Vagina (tissue), 2 donors: ENCODE measurements at regions not wholly inside any gene's neighbourhood (a gene's known extent, or its start where the extent isn't known, plus 50 kb on each side); places are given as distances from the start of the nearest gene placed in this dataset.

Experiments
- CTCF ChIP-seq, 3 experiments: fragments of 450-650 bp in 2 of 3; fragments of 200-600 bp in 1 of 3; sonication (generic) in 1 of 3; IDR thresholded peaks; one replicate each; pipeline ENCODE4 v1.5.1; 2017 to 2019; ENCODE audit warnings: antibody characterized with exemption in 3 of 3, mild to moderate bottlenecking in 2 of 3, moderate library complexity in 2 of 3
- POLR2A ChIP-seq, 2 donors: fragments of 450-650 bp; IDR thresholded peaks; one replicate each; pipeline ENCODE4 v1.6.1; 2017; ENCODE audit warnings: antibody characterized with exemption in 2 of 2, mild to moderate bottlenecking in 2 of 2, moderate library complexity in 2 of 2
- POLR2AphosphoS5 ChIP-seq, 2 donors: sonication (generic); formaldehyde crosslinking; IDR thresholded peaks; one replicate each; pipeline ENCODE4 v1.9.0; 2017; ENCODE audit warnings: antibody characterized with exemption in 2 of 2, mild to moderate bottlenecking in 2 of 2, low read depth in 1 of 2; ENCODE audit not compliant: insufficient read depth in 1 of 2

DNA sequence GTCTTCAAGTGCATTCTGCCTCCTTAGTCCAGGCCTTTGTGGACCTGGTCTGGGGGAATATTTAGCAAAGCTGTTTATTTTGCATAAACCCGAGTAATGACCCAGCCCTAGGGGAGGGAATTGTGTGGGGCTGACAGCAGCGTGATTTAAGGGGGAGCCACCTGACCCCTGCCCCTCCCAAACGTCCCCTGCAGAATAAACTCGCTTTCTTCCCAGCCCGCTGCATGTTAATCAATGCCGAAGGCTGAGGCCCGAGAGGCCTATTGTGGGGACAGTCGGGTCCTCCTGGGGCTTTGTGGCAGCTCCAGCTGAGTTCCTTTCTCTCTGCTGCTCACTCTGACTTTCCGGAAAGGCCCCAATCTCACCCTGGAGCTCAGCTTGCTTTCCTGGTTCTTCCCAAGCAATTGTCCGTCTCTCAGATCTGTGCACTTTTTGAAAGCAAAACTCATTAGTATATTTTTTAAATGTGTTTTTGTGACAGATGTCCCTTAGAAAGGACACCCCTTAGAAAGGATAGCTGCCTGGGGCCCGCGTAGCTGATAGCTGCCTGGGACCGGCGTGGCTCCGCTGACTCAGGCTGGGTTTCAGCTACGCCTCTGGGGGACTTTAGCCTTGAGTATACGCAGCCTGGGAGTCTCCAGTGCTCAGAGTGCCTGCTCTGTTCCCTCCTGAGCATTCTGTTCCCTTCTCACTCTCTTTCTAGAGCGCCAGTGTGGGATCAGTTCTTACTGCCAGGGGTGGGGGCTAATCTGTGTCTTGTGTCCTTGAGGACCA lies 158.3 kb downstream of the GLI2 start:
- TF ChIP-seq CTCF (IDR thresholded peaks at IDR 0.05) (no peak), POLR2A (IDR thresholded peaks at IDR 0.05) (no peak), POLR2AphosphoS5 (IDR thresholded peaks at IDR 0.05; ENCODE audit: insufficient read depth in 1 of 2, low read depth in 1 of 2) (no peak)
